ENCODE measurements at regions not wholly inside any gene's neighbourhood (a gene's known extent, or its start where the extent isn't known, plus 50 kb on each side); places are given as distances from the start of the nearest gene placed in this dataset.

GRCh38 chr12:75790219-75790618 lies 241.4 kb downstream of the PHLDA1 start:
- TF ChIP-seq STAT6 (CRISPR knock-in tag; conservative IDR thresholded peaks at IDR 0.05; ENCODE audit: low read depth): no peak
- TF ChIP-seq CTCF (IDR thresholded peaks at IDR 0.05): no peak
- TF ChIP-seq KAT7 (CRISPR knock-in tag; IDR thresholded peaks at IDR 0.05; ENCODE audit: borderline replicate concordance): no peak
- TF ChIP-seq NFYB (CRISPR knock-in tag; conservative IDR thresholded peaks at IDR 0.05; ENCODE audit: low read depth): no peak
- TF ChIP-seq JUN (CRISPR knock-in tag; IDR thresholded peaks at IDR 0.05): no peak

Data from WTC11 (cell line).